HG02938 (cell line): ENCODE measurements at regions not wholly inside any gene's neighbourhood (a gene's known extent, or its start where the extent isn't known, plus 50 kb on each side); places are given as distances from the start of the nearest gene placed in this dataset.

ENCODE experiments used
- ATAC-seq: cut with Tn5 transposase; IDR thresholded peaks from one replicate; pipeline ENCODE4 v1.9.1; 2021; ENCODE audit warnings: mild to moderate bottlenecking, moderate library complexity; ENCODE audit not compliant: unreplicated experiment

DNA sequence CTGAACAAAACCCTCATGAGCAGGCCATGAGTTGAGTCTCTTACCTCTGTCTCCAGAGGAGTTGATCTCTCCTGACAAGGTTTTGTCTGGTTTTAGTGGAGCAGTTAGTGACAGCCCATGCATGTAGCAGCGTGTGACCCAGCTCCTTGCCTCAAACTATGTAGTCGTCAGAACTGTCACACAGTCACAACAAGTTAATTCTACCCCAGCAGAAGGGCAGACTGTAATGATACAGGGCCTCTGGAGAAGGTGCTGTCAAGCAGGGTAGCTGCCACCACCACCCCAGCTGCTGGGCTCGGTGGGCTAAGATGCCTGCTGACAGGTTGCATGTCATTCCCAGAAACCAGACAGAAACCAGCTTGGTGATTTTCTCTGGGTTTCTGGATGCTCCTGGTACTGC, 194.5 kb downstream of the PSAT1 start:
- ATAC-seq, result no peak

DNA sequence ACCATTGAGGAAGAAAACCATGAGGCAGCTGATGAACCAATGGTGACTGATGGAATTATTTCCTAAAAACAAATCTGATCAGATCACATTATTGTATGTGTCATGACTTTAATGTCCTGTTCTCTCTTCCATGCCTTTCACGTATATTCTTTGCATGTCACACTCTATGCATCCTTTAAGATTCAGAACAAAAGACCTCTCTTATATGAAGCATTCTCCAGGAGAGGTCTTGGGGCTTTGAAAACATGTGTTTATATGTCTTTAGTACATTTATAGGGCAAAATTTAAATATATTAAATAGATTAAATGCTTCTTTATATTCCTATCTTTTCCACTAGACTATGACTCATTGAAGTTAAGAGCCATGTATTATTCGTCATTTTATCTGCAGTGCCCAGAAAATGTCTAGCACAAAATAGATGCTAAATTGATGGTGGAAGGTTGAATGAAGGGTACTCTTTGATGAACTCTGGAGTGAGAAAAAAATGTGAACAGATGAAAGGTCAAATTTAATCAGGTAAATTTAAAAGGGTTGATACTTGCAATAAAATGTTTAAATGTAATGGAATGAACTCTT, 196.3 kb downstream of the PSAT1 start:
- no peak for ATAC-seq

DNA sequence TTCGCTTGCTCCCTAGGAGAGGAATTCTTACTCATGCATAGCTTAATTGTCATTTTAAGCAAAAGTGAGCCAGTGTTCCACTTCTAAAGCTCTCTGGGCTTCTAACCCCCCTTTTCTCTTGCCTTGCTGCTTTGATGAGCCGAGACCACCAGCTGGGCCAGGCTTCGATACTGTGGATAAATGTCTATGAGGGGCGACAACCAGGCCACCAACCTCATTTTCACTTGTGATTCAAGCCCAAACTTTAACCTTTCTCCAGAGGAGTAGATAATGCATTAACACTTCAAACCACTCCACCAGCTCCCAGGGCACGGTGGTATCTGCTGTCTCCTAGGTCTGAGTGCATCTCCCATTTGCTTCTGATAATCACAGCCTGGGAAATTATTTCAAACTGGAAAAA, 205.6 kb downstream of the PSAT1 start:
- no peak for ATAC-seq

DNA sequence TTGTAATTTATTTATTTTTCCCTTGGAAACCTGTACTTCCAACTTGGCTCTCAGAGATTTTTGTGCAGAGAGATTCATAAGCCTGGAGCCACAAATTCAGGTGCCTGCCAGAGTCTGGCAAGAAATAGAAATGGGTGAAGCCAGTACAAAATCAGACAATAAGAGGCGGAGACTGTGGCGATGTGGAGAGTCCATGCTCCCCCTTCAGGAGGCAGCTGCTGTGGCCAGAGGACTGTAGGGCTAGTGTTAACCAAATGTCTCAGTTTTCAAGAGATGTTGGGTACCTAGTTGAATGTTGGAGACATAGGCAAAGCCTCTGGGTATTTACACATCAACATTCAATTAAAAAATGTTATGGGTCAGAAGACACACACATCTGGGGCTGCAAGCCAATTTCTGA, 208.6 kb downstream of the PSAT1 start:
- ATAC-seq, result no peak

DNA sequence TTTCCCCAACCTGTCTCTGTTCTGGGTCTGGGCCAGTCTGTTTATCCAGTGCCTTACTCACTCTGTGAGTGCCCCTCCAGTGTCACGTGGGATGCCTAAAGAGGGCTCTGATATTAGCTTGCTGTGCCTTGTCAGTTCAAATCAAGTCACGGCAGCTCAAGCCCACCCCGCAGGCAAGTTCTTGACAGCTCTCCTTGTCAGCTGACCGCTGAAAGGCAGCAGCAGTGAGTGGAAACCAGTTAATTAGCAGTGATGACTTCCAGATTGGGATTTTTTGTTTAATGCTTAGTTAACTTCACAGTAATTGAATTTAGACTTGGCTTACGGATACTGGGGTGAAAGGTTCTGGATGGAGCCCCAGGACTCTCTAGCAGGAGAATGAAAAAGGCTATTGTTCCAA, 210.1 kb downstream of the PSAT1 start:
- ATAC-seq, result no peak

DNA sequence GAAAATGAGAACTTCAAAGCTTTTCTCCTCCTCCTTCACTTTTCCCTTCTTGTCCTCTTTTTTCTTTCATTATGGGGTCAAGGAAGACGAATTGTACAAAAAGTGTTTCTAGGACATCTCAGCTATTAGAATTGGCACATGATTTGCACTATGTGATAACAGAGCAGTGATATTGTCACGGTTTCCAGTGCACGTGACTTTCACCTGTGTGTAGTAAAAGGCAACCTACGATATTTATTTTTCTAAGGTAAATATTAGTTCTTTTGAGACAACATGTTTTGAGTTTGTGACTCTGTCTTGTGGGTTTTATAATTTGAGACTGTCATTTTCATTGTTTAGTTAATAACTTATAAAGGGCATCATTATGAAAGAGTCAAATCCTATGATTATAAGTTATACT, 213.1 kb downstream of the PSAT1 start:
- no peak for ATAC-seq

DNA sequence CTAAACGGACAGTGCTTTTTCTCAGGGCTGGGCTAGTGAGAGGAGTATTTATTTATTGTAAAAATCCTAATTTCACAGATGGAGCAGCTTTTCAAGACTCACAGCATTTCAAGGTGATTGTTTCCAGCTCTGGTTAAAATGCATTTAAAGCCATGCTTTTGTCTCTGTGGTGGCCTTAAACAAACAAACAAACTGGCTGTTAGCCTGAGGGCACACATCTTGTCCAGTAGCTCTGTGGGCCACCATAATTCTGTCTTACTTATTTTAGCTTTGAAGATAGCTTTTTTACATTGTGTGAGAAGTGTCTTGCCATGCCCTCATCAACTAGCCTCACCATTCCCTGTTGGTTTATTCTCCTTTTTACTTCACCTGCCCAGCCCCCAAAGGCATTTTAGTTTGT, 218.2 kb downstream of the PSAT1 start:
- ATAC-seq, result no peak

DNA sequence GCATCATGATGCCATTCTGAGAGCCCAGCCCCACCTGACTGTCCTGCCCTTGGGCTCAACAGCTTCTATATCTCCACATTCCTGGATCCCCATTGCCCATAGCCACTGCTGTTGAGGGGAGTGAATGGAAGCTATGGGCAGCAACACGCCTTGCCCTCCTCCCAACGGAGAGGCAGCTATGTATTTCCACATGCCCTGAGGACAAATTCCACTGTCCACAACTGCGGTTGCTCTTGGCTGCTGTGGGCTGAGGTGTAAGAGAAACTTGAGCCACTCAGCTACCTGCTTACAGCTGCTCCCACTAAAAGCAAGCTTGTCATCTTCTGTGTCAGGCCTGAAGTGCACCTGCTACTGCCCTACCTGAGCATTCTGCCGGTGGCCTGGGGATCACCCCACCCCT, 222.9 kb downstream of the PSAT1 start:
- ATAC-seq, result no peak

DNA sequence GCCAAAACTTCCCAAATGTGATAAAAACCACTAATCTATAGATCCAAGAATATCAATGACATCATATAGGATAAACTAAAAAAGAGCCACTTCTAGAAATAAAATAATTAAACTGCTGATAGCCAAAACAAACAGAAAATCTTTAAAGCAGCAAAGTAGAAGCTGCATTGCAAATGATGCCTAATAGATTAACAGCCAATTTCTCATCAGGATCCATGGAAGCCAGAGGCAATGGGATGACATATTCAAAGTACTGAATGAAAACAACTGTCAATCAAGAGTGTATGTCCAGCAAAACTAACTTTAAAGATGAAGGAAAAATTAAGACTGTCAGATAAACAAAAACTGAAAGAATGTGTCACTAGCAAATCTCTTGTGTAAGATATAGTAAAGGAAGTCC, 224.8 kb downstream of the PSAT1 start:
- ATAC-seq, result no peak

DNA sequence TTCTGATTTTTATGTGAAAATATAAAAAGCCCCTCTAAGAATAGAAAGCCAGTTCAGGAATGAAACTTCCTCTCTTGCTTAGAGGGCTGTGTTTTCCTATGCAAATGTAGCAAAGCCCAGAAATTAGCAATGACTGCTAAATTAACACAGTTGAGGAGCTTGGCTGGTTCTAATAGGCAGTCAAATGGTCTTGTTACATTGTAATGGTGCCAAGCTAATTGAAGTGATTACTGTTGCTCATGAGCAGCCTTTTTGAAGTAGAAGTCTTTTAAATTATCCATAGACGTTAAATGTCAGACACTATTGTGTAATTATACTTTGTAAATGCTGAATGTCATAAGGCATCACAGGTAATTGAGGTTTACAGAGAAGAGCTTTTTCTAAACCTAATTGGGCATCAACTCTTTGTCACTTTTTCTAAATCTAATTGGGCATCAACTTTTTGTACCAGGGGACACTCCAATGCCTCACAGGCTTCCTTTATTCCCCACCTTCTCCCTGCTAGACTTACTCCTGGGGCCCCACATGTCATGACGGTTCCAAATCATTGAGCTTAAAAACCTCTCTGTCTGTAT, 229.1 kb downstream of the PSAT1 start:
- ATAC-seq, result no peak

DNA sequence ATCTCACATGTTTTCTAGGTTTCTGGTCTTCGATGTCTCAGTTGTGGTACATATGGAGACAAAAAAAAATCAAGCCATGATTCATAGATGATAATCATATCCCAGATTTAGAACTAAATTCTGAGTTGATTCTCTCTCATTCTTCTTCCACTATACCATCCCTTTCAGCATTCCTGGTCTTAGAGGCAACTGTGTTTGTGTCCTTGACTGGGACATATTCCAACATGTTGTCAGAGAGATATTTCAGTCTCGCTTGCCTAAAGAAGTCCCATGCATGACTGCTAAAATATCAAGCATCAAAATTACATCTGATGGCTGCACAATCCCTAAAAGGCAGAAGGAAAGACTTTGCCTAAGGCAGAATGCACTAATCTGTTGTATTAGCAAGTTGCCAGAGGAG, 236.6 kb downstream of the PSAT1 start:
- ATAC-seq, result no peak

DNA sequence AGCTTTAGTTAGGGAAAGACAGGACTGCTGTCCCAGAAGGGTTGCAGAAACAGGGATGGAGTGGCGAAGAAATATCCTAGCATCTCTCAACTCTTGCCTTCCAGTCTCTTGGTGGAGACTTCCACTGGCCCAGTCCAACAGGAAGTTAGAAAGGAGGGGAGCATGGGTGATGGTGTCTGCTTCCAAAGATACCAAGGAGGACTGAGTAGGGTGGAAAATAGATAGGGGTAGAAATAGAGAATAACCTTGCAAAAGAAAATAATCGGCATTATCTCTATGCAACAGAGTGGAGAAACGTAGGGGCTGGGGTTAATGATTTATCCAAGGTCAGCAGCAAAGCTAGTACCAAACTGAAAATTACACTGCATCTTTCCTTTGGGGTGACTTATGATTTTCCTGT, 242.3 kb downstream of the PSAT1 start:
- no peak for ATAC-seq

DNA sequence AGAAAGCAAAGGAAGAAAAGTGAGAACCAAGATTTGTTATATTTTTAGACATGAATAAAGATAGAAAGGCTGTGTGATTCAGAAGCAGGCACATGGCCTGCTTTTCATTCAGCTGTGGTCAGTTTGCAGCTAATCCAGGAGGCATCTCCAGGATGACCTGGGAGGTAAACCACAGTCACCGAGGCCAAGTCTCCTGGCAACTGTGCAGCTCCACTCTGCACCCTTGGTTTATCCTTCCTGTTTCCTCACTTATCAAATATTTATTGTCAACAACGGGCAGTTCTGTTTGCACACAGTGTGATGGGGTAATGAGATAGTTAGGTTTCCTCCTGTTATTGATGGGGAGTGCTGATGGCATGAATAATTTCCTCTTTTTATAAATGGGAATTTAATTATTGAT, 243.0 kb downstream of the PSAT1 start:
- ATAC-seq, result no peak

DNA sequence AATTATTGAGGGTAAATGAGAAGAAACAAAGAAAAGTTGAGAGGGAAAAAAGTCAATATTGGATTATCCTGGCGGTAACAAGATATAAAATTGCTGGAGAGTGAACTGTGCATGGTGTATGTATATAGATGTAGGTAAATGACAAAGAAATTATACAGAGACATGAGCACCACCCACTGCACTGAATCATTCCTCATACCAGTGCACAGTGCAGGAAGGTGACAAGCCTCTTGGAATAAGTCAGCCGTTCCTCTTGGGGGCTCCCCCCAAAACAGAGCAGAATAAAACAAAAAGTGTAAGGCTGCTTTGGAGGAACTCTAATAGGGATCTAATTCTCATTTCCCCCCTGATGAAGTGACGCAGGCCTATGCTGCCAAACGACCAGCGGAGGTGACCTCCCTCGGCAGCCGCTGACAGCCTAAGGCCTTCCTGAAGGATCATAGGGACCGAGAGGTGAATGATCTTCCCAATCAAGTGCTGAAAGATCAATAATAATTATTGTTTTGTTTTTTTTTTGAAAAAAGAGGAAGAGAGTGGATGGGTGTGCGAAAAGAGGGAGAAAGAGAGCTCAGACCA, 245.0 kb downstream of the PSAT1 start:
- ATAC-seq, result no peak

DNA sequence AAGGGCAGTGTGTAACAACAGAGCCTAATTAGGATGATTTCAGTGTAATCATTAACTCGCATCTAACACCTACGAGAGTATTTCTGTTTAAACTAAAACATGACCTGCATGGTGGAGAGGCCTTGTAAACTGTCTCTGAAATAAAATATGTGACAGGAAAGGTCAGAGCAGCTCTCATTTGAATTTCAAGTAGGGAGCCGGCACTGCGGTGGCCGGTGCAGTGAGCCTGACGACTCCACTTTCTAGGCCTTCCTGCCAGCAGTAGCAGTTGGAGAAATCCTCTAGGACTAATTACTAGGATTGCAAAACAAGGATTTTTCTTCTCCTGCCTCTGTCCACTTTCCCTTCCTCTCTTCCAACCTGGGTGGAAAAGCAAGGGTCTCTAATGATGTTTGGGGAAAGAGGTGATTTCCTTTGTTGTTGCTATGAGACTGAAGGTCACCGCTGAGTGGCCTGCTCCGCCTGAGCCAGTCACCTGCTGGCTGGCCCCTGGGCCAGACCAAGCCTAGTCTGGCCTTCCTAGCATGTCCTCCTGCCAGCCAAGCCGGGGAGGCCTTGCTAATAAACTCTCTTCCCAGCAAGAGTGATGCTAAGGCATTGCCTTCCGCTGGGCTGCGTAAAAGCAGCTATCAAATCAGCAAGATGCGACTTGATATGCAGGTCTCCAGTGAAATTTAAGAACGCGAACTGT, 245.7 kb downstream of the PSAT1 start:
- ATAC-seq, result no peak

DNA sequence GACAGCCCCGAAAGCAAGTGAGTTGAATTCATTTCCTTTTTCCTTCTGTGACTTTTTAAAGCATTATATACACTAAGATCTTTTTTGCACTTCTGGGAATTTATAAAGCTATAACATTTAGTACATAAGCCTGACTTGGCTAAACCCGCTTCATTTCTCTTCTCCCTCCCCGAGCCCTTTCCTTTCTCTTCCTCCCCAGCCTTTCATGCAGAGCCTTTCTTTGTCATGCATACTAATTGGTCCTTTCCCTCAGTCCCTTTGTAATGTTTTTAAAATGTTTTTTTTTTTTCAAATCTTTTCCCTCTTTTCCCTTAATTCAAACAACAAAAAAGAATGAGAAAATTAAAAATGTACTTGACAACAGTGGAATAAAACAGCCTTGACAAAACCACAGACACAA, 246.4 kb downstream of the PSAT1 start:
- ATAC-seq, result no peak

DNA sequence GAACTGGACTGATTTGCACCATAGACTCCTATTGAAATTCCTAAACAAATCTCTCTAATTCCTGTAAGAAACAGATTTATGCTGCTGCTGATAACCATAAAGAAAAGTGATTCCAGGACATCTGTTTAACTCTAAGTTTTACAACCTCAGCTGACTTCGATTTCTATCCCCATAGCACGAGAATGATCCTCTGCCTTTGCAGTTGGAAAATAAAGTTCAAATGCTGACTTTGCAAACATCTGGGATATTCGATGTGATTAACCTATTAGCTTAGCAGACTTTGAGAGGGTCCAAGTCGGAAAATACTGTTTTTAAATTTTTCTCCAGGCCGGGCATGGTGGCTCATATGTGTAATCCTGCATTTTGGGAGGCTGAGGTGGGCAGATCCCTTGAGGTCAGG, 247.3 kb downstream of the PSAT1 start:
- no peak for ATAC-seq

DNA sequence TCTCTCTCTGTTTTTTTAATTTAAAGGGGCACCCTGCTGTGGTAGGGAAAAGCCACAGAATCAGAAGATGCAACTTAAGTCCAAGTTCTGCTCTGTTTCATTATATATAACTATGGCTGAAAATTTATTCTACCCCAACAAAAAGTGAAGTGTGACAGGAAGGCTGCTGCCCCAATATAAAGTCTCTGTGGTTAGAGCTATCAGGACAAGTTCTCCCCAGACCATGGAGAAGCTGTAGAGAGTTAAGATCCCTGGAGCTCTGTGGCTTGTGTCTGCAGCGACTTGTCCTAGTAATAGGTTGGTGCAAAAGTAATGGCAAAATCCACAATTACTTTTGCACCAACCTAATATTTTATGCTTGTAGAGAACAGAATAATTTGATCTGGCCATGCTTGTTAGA, 250.9 kb downstream of the PSAT1 start:
- ATAC-seq, result no peak

DNA sequence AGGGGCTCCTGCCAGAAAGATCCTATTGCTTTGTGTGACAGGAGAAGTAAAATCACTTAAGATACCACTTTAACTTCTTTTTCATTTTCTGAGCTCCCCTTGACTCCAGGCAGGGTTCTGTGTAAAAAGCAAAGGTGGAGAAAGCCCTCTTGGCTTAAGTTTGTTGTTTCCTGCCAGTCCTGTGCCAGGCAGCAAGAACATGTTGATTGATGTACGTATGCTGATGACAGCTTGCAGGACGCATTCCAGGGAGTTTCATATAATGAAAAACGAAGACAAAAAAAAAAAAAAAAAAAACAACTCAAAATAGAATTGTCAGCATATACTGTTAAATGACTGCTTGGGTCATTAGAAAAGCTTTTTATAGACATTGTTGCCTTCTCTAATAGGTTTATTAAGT, 251.7 kb downstream of the PSAT1 start:
- ATAC-seq, result no peak

DNA sequence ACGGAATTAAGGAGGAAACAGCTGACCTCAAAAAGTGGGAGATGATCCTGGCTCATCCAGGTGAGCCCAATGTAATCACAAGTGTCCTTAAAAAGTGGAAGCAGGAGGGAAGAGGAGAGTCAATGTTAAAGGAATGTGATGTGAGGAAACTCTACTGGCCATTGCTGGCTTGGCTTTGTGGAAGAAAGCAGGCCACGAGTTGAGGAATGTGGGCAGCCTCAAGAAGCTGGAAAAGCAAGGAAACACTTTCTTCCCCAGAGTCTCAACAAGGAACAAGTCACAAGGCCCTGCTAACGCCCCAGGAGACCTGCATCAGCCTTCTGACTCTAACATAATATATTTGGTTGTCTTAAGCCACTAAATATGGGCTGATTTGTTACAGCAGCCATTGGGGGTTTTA, 252.8 kb downstream of the PSAT1 start:
- no peak for ATAC-seq

DNA sequence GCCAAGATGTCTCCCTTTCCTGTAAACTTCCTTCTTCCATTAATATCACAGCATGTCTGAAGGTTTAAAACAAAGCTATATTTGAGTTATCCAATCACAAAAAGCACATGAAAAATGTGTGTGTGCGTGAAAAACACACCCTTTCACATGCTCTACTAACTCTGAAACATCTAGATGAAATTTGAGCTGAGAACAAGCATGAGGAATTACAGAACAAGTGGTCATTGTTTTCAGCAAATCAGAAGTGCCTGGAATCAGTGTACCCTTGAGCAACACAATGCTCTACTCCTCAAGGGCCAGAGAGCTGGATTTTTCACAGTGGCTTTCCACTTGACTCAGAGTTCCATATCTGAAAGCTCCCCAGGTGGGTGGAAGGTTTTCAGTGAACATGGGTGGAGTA, 255.9 kb downstream of the PSAT1 start:
- ATAC-seq, result no peak

DNA sequence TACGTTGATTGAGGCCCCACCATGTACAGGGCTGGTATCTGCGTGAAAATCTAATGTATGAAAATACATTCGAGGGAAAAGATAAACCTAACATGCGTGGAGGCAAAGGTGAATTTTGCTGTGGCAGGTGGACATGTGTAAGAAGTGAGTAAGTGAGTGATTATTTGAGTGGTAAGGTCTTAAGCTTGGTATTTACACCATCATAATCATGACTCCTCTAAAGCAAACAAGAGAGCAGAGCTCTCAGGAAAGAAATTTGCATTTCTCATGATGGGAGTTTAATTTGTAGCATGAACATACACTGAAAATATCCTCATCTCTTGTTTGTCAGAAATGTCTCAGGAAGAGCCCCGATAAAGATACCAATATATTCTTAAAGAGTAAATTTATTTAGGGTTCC, 260.6 kb downstream of the PSAT1 start:
- ATAC-seq, result no peak
